CD4-positive, alpha-beta T cell treated with Interleukin-15 for 1 hour (primary cell): ENCODE measurements at regions not wholly inside any gene's neighbourhood (a gene's known extent, or its start where the extent isn't known, plus 50 kb on each side); places are given as distances from the start of the nearest gene placed in this dataset.
"Not testable (repeated sequence)": the region's sequence is repeated elsewhere in the genome, so short reads cannot be mapped to it uniquely, and the experiment has no call there.

Source experiments
- DNase-seq: peaks from one replicate; pipeline ENCODE4 v3.0.0-alpha.2; 2020

DNA sequence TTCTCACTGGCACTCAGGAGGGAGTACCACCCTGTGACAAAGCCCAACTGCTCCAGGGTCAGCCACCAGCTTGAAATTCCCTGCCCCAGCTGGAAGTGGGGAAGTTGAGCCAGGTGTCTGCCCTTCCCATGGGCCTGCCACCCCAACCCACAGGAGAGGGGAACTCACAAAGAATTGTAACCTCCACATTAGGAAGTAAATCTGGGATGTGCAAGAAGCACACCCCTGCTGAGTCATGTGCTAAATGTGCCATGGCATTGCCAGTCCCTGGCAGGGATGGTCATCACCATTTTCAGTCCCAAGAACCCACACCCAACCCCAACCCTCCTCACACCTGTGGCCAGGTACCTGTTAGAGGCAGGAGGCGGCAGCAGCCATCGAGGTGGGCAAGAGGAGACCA lies 165.2 kb upstream of the THBS1 start:
- no peak for DNase-seq

DNA sequence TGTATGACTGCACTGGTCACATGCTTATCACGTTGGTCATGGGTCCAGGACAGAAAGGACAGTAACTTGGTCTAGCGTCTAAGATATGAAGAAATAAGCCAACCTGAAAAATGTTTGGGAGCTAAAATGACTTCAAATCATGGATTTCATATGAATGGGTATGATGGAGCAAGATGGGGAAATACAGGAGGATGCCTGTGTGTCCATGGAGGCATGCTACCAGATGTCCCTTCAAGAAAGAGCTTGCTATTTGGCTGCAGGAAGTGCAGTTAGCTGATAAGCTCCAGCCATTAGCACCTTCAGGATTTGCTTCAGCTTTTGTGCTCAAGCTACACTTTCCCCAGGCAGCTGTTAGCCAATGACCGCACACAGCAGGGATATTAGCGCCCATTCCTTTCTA lies 164.6 kb upstream of the THBS1 start:
- no peak for DNase-seq

GRCh38 chr15:39417366-39418134 lies 163.3 kb upstream of the THBS1 start:
- DNase-seq: no peak

DNA sequence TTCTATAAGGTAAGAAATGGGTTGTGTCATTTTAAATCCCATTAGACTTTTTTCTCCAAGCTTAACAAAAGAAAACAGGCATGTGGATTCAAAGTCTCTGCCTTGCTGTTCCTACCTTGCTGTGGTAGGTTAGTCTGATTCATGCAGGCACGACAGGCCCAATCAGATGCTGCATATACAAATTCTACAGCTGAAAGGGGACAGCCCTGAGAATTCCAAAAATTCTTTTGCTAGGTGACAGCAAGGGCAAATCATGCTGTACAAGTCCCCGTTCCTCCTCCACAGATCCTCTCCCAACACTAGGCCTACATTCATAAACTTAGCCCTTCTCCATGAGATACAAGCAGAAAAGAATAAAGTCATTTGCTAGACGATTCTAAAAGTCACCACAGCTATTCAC lies 161.2 kb upstream of the THBS1 start:
- DNase-seq: no peak

DNA sequence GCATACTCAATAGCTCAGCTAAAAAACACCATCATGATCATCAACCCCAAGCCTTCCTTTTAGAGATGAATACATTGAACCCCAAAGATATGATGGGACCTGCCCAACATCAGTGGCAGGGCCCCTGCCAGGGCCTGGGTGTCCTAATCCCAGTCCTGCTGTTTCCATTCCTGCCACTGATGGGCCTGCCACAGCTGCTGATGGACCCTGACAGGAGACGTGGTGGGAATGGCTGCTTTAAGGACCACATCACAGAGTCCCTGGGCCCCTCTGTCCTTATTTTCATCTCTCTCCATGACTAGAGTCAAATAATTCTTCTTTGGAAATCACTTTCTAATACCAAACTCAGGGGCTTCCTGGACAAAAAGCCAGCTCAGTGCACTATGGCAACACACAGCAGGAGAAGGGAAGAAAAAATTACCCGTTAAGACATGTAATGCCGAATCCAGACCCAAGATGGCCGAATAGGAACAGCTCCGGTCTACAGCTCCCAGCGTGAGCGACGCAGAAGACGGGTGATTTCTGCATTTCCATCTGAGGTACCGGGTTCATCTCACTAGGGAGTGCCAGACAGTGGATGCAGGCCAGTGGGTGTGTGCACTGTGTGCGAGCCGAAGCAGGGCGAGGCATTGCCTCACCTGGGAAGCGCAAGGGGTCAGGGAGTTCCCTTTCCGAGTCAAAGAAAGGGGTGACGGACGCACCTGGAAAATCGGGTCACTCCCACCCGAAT lies 160.6 kb upstream of the THBS1 start:
- DNase-seq: not testable (repeated sequence)

GRCh38 chr15:39420853-39421192 lies 160.1 kb upstream of the THBS1 start:
- not testable (repeated sequence) for DNase-seq

GRCh38 chr15:39426552-39427532 lies 154.0 kb upstream of the THBS1 start:
- DNase-seq: peak; percentile 86

- DNase-seq: no peak
These were observed 153.2 kb upstream of the THBS1 start for GRCh38 chr15:39427705-39428104.

DNA sequence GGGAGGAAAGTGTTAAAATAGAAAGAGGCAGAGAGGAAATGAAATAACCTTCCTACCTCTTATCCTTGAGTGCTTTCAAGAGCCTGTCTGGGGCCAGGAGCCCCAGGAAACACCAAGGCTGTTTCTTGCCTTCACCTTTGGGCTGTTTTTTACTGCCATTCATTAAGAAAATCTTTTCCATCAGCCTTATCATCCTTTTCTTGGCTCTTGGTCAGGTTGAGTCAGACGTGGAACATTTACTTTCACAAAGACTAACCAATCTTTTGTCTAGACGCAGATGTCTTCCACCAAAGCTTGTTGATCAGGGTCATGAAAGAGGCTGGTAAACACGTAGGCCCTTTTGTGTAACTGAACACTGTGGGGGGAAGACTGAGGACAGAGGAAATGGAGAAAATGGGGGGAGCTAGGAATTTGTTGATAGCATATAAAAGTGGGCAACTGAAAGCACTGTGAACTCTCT lies 151.0 kb upstream of the THBS1 start:
- no peak for DNase-seq

DNA sequence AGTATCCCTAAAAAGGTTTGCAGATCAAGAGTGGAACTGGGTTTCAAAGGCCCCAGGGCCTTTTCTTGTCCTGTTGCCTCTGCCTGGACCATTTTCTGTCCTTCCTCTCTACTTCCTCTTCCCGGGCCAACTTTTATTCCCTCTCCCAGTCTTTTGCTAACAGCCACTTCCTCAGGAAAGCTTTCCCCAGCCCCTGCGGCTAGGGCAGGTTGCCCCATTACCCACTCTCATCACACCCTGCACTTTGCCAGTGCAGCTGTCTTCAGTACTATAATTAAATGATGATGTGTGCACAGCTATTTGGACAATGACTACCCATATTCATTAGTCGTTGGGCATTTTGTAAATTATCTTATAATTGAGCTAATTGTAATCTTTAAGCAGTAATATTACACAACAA lies 150.5 kb upstream of the THBS1 start:
- DNase-seq: no peak

DNA sequence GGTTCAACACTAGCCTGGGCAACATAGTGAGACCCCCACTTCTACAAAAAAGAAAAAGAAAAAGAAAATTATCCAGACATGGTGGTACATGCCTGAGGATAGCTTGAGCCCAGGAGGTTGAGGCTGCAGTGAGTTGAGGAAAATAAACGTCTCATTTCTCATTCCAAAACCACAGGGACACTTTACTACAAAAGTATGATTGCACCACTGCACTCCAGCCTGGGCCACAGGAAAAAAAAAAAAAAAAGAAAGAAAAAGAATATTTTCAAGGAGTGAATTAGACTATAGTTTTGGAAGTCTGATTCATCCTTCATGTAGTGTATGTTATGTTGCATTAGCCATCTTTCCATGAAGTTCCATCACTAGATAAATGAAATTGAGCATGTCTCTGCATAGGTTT lies 149.5 kb upstream of the THBS1 start:
- DNase-seq: no peak

GRCh38 chr15:39432026-39432425 lies 148.9 kb upstream of the THBS1 start:
- no peak for DNase-seq

DNA sequence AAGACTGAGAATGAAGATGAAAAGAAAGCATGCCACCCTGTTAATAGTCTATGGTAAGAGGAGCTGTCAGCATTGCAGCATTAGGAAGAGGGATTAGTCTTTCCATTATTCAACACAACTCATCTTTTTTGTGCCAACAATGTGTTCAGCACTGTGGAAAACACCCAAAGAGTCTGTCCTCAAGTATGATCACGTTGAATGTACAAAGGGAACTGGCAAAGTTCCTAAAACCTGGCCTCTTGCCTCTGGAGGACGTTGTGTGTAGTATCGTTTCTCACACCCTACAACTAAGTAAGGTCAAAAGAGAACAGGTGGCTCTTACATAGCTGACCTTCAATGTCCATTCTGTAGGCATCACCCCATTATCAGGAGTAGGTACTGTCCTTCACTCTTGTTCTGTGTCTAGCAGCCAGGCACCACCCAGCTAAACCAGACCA lies 147.9 kb upstream of the THBS1 start:
- no peak for DNase-seq

- no peak for DNase-seq
These were observed 147.5 kb upstream of the THBS1 start for GRCh38 chr15:39433376-39433775.

DNA sequence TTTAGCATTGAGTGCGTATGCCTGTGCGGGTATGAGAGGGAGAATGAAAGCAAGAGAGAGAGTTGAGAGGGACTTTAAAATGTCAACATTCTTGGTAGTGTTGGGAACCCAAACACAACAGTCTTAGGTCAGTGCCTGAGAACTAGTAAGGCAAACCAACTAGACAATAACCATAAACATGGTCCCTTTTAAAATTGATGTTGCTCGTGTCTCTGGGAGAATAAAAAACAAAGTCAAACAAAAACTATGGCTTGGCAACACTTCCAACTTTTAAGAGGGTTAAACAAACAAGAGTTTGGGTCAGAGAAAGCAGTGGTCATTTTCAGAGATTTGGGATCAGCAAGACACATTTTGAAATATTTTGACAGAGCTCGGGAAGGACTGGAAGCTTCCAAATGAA lies 146.7 kb upstream of the THBS1 start:
- DNase-seq: no peak

DNA sequence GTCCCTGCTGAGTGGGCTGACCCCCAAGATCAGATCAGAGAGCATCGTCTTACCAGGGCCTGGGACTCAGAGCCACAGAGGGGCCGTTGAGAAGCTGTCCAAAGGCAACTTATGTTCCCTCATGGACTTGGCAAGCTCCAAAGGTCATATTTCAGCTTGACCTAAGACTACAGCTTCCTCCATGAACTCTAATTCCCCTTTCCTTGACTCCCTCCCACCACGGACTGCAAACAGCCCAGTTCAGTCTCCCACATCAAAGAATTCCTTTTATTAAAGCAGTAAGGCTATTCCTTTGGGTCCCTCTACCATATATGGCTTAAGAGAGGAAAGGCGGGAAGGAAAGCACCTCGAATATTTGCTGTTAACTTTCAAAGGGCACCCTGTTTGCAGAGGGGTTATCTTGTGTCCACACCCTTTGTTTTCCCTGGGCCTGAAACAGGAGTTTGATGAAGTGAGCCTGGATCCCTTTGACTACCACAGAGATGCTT lies 146.1 kb upstream of the THBS1 start:
- DNase-seq: no peak

DNA sequence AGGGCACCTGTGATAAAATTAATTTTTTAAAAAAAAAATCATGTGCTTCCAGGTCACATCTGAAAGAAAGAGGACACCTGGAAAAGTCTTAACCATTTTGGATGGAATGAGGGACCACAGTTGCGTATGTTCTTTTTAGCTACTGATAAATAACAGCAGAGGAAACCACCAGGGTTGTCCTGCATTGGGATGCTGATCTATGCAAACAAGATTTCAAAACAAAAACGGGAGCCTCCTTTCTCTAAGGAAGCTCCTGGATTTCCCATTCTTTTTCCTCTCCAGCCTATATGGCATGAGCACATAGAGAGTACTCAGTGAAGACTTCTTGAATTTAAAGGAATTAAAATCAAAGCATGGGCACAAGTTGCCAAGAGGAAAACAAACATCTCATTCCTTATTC lies 145.6 kb upstream of the THBS1 start:
- no peak for DNase-seq

DNA sequence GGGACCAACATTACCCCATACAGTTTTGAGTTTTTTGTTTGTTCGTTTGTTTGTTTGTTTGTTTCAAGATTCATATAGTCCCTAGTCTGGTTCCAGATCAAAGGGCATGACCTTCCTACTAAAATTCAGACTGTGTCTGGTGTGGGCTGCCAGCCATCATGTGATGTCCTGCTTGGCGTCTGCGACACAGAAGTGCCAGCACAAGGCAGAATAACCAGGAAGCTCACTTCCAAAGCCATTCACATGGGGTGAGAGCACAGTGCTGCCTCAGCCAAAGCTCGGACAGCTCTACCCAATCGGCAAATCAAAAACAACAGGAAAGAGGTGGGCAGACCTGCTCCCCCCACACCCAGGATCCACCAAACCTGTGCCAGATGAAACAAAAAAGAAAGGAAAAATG lies 142.6 kb upstream of the THBS1 start:
- DNase-seq: no peak

GRCh38 chr15:39438799-39439592 lies 141.9 kb upstream of the THBS1 start:
- no peak for DNase-seq

DNA sequence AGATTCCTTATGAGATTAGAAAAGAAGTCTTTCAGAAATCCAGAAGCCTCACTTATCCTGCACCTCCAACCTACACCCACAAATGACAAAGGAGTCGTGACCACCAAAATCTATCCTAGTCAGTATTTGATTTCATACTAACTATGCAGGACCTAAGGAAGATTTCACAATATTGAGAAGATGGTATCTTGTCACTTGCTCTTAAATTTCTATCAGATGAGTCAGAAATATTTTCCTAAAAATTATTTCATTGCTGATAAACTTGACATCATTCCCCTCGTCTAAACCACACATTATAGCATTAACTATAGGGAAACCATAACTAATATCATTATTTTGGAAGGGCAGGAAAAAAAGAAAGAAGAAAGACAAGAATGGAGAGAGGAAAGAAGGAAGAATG lies 138.0 kb upstream of the THBS1 start:
- no peak for DNase-seq

DNA sequence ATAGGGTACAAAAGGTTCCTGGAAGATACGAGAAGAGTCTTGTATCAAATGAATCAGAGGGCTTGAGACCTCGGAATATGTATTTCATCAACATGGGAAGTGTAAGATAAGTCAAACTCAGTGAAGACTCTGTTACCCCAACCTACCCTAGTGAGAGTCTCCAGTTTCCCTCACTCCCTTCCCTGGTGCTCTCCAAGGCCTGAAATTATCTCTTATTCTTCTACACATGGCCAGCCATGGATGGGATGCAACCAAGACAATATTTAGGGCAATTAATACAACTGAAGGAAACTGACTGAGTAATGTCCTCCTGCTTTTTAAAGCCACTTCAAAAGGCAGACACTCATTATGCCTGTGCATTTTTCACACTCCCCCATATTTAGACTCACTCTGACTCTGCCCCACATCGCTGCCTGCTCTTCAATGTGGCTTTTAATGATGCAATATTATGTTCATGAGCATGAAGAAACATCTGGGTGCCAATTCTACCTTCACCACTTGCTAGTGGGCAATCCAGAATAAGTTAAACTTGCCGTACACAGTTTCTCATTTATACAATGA lies 137.1 kb upstream of the THBS1 start:
- DNase-seq: no peak
